Panc1 (cell line): ENCODE measurements at regions not wholly inside any gene's neighbourhood (a gene's known extent, or its start where the extent isn't known, plus 50 kb on each side); places are given as distances from the start of the nearest gene placed in this dataset.

Source experiments
- ATAC-seq: fragments of 200-7000 bp; cut with Tn5 transposase; 2 replicates; pipeline ENCODE4 v1.9.1; 2020; ENCODE audit warnings: mild to moderate bottlenecking, moderate library complexity
- BruUV-seq: library from RNA; stranded (reverse); fragments of 400-500 nt; replicated peaks from 2 replicates; lab custom pipeline; 2021; lab: Mats Ljungman, UMichigan
- CTCF ChIA-PET: fragments of 300-600 bp; sonication (Branson Sonifier 250); formaldehyde crosslinking; loops from one replicate; lab custom pipeline; 2022; ENCODE audit warnings: antibody characterized with exemption; lab: Charles Lee
- POLR2A ChIA-PET: fragments of 300-600 bp; sonication (Branson Sonifier 250); formaldehyde crosslinking; loops from one replicate; lab custom pipeline; 2022; ENCODE audit warnings: antibody characterized with exemption; lab: Charles Lee
- DNase-seq: peaks from one replicate; pipeline ENCODE4 v3.0.0-alpha.2; 2010; ENCODE audit warnings: low read depth, low spot score
- H3K27ac ChIP-seq: 2 replicates; pipeline ENCODE4 v1.5.1; 2011; ENCODE audit warnings: mild to moderate bottlenecking, low read length, inconsistent platforms
- H3K27me3 ChIP-seq: fragments of 200-500 bp; sonication (Bioruptor generic); 2 replicates; pipeline ENCODE4 v1.6.0; 2014; ENCODE audit warnings: low read length, inconsistent platforms; ENCODE audit not compliant: control insufficient read depth, insufficient read depth
- H3K36me3 ChIP-seq: fragments of 200-500 bp; sonication (Bioruptor generic); 2 replicates; pipeline ENCODE4 v1.5.1; 2014; ENCODE audit warnings: inconsistent platforms, mild to moderate bottlenecking, low read length, moderate library complexity; ENCODE audit not compliant: control insufficient read depth, insufficient read depth
- H3K4me1 ChIP-seq: 2 replicates; pipeline ENCODE4 v1.5.1; 2011; ENCODE audit warnings: inconsistent platforms, mild to moderate bottlenecking, low read length, moderate library complexity; ENCODE audit not compliant: control insufficient read depth, insufficient read depth
- H3K4me3 ChIP-seq, 2 experiments: 2 replicates each; pipeline ENCODE4 v1.5.1; 2011 to 2012; ENCODE audit warnings: low read depth in 2 of 2, low read length in 2 of 2, mild to moderate bottlenecking in 2 of 2, inconsistent platforms in 1 of 2, moderate library complexity in 1 of 2
- H3K9me3 ChIP-seq: fragments of 200-500 bp; sonication (Bioruptor generic); 2 replicates; pipeline ENCODE4 v1.5.1; 2014; ENCODE audit warnings: low read depth, mild to moderate bottlenecking, inconsistent platforms, low read length, moderate library complexity; ENCODE audit not compliant: control insufficient read depth, insufficient read depth
- POLR2AphosphoS5 ChIP-seq: IDR thresholded peaks from 2 replicates; pipeline ENCODE4 v1.6.1; 2012; ENCODE audit warnings: mild to moderate bottlenecking, low read depth, low read length, moderate library complexity
- SIN3A ChIP-seq: IDR thresholded peaks from 2 replicates; pipeline ENCODE4 v1.6.1; 2012; ENCODE audit warnings: low read depth, mild to moderate bottlenecking, low read length, moderate library complexity, borderline replicate concordance; ENCODE audit not compliant: insufficient read depth
- TCF7L2 ChIP-seq: IDR thresholded peaks from 2 replicates; pipeline ENCODE4 v1.6.1; 2011; ENCODE audit warnings: mild to moderate bottlenecking, low read depth, low read length, inconsistent platforms
- in situ Hi-C: cut with HindIII; loops from 2 replicates; pipeline ENCODE4 v1.10.0; 2016; ENCODE audit warnings: low sequenced_read_pairs, low pct_unique_long_range_greater_than_20kb
- intact Hi-C: fragments of 100-400 bp; cut with micrococcal nuclease; formaldehyde crosslinking; loops from one replicate; pipeline ENCODE4 v1.10.0; 2022; ENCODE audit not compliant: unreplicated experiment
- TF ChIP-seq, protein P1 (sequence below), 2 experiments: IDR thresholded peaks; 2 replicates each; pipeline ENCODE4 v1.6.1; 2011 to 2012; ENCODE audit warnings: low read depth in 2 of 2, control low read depth in 1 of 2, low read length in 1 of 2, mild to moderate bottlenecking in 1 of 2, moderate library complexity in 1 of 2; ENCODE audit not compliant: insufficient read depth in 1 of 2
- TF ChIP-seq, protein P2 (sequence below): fragments of 450-650 bp; IDR thresholded peaks from 2 replicates; pipeline ENCODE4 v1.5.1; 2017; ENCODE audit warnings: mild to moderate bottlenecking

DNA sequence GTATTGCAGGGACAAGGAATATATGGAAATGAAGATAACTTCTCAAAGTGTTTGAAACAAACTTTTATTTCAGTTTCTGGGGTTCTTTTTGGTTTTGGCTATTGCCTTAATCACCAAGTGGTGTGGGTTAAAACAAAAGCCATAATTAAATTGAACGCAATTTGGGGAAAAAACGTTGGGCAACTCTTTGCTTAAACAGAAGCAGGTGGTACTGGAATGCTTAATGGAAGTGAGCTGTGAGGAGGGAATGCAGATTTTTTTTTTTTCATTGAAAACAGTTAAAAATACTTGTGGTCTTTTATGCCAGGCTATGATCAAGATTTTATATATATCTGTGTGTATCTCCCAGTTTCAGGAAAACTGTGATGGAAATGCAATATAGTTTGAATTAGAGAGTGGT lies 195.7 kb upstream of the TUT7 start:
- TF ChIP-seq, protein P1, sequence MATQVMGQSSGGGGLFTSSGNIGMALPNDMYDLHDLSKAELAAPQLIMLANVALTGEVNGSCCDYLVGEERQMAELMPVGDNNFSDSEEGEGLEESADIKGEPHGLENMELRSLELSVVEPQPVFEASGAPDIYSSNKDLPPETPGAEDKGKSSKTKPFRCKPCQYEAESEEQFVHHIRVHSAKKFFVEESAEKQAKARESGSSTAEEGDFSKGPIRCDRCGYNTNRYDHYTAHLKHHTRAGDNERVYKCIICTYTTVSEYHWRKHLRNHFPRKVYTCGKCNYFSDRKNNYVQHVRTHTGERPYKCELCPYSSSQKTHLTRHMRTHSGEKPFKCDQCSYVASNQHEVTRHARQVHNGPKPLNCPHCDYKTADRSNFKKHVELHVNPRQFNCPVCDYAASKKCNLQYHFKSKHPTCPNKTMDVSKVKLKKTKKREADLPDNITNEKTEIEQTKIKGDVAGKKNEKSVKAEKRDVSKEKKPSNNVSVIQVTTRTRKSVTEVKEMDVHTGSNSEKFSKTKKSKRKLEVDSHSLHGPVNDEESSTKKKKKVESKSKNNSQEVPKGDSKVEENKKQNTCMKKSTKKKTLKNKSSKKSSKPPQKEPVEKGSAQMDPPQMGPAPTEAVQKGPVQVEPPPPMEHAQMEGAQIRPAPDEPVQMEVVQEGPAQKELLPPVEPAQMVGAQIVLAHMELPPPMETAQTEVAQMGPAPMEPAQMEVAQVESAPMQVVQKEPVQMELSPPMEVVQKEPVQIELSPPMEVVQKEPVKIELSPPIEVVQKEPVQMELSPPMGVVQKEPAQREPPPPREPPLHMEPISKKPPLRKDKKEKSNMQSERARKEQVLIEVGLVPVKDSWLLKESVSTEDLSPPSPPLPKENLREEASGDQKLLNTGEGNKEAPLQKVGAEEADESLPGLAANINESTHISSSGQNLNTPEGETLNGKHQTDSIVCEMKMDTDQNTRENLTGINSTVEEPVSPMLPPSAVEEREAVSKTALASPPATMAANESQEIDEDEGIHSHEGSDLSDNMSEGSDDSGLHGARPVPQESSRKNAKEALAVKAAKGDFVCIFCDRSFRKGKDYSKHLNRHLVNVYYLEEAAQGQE (IDR thresholded peaks at IDR 0.05; ENCODE audit: insufficient read depth in 1 of 2, low read depth in 2 of 2, low read length in 1 of 2), result no peak
- TF ChIP-seq SIN3A, result no peak
- TF ChIP-seq, protein P2, sequence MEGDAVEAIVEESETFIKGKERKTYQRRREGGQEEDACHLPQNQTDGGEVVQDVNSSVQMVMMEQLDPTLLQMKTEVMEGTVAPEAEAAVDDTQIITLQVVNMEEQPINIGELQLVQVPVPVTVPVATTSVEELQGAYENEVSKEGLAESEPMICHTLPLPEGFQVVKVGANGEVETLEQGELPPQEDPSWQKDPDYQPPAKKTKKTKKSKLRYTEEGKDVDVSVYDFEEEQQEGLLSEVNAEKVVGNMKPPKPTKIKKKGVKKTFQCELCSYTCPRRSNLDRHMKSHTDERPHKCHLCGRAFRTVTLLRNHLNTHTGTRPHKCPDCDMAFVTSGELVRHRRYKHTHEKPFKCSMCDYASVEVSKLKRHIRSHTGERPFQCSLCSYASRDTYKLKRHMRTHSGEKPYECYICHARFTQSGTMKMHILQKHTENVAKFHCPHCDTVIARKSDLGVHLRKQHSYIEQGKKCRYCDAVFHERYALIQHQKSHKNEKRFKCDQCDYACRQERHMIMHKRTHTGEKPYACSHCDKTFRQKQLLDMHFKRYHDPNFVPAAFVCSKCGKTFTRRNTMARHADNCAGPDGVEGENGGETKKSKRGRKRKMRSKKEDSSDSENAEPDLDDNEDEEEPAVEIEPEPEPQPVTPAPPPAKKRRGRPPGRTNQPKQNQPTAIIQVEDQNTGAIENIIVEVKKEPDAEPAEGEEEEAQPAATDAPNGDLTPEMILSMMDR, result no peak
- no peak for TF ChIP-seq POLR2AphosphoS5
- TF ChIP-seq TCF7L2, result no peak
- in situ Hi-C loops (no loop called here), intact Hi-C loops (no loop called here)
- H3K9me3 ChIP-seq, result no peaks in the 10 kb centered on the region
- DNase-seq, result no peak
- H3K27me3 ChIP-seq, result no peaks in the 10 kb centered on the region; the same call in 1 of the 2 replicates
- H3K36me3 ChIP-seq, result no peaks in the 10 kb centered on the region
- ChIA-PET CTCF (no interaction called here), POLR2A (no interaction called here)
- BruUV-seq, result no TSS peak
- H3K4me3 ChIP-seq, result no peak overlapping the region
- H3K4me1 ChIP-seq, result no peaks in the 10 kb centered on the region
- no peak overlapping the region for H3K27ac ChIP-seq
- ATAC-seq, result no peak

DNA sequence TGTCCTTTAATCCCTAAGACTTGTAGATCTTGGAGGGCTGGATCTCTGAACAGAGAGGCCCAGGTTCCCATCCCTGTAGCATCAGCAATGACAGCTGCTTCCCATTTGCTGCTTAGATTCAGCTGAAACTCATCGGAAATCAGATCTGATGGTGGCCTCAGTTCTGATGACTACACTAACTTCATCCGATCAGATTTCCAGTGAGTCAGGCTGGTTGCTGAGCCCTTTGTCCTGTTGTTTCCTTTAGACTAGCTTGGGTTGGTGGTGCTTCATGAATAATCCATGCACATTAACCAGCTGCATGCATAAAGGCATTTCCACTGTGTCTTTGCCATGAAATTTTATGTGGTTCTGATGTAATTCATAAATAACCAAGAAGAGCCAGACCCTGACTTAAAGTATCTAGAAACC lies 195.2 kb upstream of the TUT7 start:
- H3K27ac ChIP-seq, result no peak overlapping the region
- CTCF ChIA-PET, result no interaction called here

DNA sequence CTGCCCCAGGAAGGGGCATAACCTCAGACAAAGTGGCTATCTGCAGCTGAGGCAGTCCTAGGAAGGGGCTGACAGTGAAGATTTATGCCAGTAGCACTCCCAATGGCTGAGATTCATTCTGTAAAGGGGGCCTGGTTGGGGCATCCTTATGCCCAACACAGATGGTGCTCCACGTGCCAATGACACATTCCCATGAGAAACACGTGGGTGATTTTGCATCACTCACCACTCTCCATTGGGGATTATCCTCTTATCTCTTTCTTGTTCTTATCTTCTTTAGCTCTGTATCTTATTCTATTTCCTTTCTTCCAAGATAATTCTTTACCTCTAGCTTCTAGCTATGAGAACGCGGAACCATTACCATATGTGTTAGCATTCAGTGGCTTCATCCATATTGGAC lies 194.0 kb upstream of the TUT7 start:
- H3K36me3 ChIP-seq, result no peaks in the 10 kb centered on the region
- BruUV-seq, result no TSS peak
- ATAC-seq (no peak), DNase-seq (no peak)
- no peak overlapping the region for H3K27ac ChIP-seq
- H3K4me1 ChIP-seq, result no peaks in the 10 kb centered on the region
- CTCF ChIA-PET, result no interaction called here
- H3K27me3 ChIP-seq, result no peaks in the 10 kb centered on the region; the same call in 1 of the 2 replicates
- no peak overlapping the region for H3K4me3 ChIP-seq
- in situ Hi-C loops, result no loop called here
- POLR2A ChIA-PET, result no interaction called here
- intact Hi-C loops, result no loop called here
- H3K9me3 ChIP-seq, result no peaks in the 10 kb centered on the region
- TF ChIP-seq, protein P2, result no peak
- TF ChIP-seq POLR2AphosphoS5 (no peak), TCF7L2 (no peak), SIN3A (no peak)
- TF ChIP-seq, protein P1 (IDR thresholded peaks at IDR 0.05; ENCODE audit: insufficient read depth in 1 of 2, low read depth in 2 of 2, low read length in 1 of 2), result no peak

More for the DNA sequence above, 195.2 kb upstream of the TUT7 start:
- TF ChIP-seq SIN3A, result no peak
- Histone ChIP-seq H3K36me3 (no peaks in the 10 kb centered on the region), H3K4me3 (no peak overlapping the region), H3K27me3 (no peaks in the 10 kb centered on the region; the same call in 1 of the 2 replicates), H3K9me3 (no peaks in the 10 kb centered on the region), H3K4me1 (no peaks in the 10 kb centered on the region)
- no TSS peak for BruUV-seq
- in situ Hi-C loops, result no loop called here
- ATAC-seq, result no peak
- DNase-seq, result no peak
- POLR2A ChIA-PET, result no interaction called here
- intact Hi-C loops, result no loop called here
